Stimulated activated naive CD8-positive, alpha-beta T cell treated with anti-CD3 and anti-CD28 coated beads, Interleukin-15, Interleukin-2, amounts not matched to agents 100 U/mL and 50 U/mL, for 24 hours (primary cell): ENCODE measurements at regions not wholly inside any gene's neighbourhood (a gene's known extent, or its start where the extent isn't known, plus 50 kb on each side); places are given as distances from the start of the nearest gene placed in this dataset.
A peak's percentile ranks its signal among the peaks of the same experiment; 100 is the strongest.
"Not testable (repeated sequence)": the region's sequence is repeated elsewhere in the genome, so short reads cannot be mapped to it uniquely, and the experiment has no call there.

ENCODE experiments used
- ATAC-seq: fragments of 150-1000 bp; cut with Tn5 transposase; one replicate; pipeline ENCODE4 v1.10.0; 2021
- DNase-seq: peaks from one replicate; pipeline ENCODE4 v3.0.0; 2021

DNA sequence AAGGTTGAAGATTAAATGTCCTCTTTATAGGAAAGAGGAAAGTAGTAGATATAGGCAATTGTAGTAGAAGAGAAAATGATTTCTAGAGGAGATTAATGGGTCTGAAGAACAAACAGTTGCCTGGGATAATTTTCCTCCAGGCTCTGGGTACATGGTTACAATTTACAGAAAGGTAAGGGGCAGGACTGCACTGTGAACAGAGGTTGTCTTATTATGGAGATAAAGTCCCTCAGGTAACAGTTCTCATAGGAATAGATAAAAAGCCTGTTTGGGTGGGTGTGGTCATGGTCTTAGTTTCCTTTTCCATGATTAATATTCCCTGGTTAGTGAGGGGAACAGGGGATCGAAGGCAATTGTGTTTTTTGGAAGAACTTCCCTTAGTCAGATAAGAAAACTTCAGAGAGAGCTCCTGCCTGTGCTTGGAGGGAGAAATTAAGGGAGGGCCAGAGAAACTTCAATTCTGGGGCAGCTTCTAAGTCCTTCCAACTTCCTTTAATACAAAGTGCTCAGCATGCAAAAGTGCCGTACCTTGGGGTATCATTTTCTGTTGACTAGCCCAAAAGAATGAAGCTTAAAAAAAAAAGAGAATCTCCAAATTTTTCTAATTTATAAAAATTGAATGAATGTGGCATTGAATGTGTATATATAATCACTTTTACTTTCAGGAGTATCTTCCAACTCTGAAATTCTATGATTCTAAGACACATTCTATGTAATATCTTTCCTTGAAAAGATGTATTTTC, 295.4 kb upstream of the USP25 start:
- ATAC-seq = no peak
- no peak for DNase-seq

DNA sequence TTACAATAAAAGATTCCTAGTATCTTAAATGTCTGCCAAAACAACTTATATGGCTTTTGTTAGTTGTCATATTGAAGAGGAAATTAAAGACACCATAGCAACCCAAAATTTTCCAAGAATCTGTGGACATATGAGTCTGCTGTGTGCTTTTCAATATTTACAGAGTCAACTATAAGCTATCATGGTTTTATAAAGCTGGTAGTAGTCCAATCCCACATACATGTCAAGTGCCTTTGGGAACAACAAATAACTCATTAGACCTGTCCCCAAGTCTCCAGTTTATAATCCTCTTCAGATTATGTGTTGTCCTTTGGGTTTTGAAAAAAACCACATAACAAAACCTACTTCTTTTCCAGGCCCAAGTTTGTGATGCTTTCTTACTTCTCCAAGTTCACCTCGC, 293.8 kb upstream of the USP25 start:
- DNase-seq (no peak), ATAC-seq (no peak)

DNA sequence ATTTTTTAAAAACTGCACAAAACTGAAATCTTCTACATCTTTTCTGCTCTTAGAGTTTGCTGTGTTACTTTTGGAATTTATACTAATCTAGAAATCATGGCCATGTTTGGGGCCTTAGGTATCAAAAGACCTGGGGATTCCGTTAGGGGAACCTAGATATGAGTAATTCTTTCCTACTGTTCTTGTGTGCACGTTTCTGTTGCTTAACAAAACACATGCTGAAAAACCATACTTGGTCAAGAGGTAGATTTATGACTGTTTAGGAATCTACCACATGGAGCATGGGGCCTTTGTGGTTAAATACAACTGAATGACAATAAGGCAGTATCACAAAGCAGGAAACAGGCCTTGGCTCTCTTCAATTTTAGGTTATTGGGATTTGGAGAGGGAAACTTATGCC, 291.9 kb upstream of the USP25 start:
- DNase-seq (no peak), ATAC-seq (peak; percentile 78)

DNA sequence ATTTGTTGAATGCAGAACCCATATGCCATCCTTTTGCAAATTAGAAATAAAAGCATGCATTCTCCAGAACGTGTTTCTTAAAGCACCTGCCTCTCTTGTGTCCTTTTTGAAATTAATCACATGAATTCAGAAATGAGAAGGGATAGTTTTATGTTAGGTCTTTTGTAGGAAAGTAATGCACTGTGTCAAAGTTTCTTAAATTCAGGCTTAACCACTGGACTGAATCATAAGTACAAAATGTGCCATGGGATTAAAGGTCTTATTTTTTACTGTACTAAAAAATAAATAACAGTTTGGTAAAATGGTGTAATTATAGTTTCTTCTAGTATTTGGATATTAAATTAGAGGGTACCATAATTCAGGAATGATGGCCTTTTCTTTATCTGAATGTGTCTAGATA, 290.1 kb upstream of the USP25 start:
- no peak for ATAC-seq

DNA sequence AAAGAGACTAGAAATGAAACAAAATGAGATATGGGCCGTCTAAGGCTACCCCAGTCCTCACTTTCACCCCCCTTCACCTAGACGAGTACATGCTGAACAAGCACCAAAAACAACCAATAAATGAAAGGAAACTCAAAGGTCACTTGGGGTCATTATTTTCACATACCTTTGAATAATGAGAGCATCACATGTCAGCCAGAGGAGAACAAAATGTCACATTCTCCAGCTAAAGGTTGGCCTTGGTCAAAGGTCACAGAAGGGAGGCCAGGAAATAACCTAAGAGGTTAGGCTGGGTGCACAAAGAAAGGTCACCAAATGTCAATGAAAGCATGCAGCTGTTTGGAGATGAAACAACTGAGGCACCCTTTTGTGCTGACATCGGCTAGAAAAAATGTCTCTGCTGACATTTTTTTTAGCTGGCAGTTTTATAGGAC, 288.7 kb upstream of the USP25 start:
- DNase-seq (no peak), ATAC-seq (peak; percentile 78)

More for the DNA sequence above, 290.1 kb upstream of the USP25 start:
- no peak for DNase-seq

DNA sequence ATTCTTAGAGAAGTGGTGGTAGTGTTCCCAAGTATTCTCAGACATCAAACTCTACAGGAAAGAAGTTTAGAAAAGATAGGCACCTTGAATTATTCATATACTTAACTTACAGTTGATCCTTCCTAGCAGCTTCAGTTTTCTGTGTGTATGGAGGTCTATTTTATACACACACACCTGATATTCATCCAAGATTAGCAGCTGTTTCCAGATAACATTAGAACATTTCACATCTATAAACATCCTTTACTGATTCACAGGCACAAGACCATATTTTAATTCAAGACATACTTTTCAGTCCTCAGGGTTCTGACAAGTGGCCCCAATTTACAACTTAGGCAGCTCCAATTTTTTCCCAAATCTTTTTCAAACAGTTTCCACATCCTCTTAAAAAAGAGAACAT, 287.8 kb upstream of the USP25 start:
- no peak for ATAC-seq
- DNase-seq = no peak

DNA sequence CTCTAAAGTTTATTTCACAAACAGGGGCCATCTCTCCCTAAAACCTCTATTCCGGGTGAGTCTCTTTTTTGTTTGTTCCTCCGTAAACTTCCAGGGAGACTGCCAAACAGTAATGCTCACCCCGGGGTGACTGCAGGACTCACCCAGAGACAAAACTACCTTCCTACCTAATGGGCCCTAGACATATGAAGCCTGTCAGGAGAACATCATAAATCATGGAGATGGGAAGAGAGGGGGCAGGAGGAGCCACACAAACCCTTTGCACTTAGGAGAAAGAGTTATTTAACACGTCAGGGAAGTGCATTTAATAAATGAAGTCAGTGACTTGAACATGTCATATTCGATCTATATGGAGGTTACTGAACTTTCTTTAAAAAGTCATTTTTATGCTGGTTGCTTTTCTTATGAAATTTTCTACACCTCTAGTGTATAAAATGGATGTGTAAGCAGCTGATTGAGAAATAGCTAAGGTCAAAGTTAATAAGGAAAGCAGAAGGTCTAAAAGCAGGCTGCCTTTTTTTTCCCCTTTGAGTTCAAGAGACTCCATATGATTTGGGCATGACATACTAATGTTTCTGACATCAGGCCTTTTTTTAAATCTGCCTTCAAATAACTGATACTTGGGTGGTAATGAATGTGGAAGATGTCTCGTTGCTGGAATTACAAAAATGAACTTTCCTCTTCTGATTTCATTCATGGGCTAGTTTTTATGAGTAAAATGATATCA, 286.9 kb upstream of the USP25 start:
- DNase-seq (no peak), ATAC-seq (no peak)

DNA sequence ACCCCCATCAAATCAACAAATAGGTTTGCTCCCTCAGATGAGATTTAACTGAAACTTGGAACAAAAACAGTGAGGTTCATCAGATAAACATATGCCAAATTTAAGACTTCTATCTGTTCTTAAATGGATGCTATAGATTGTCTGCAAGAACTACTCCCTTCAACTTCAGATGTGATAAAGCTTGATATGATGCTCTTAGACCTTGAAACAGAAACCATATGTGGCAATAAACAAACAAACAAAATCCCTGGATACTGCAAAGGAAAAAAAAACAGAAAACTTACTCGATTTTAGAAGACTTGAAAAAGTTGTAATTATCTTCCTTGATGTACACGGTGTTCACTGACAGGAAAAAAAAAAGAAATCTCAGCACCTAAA, 286.1 kb upstream of the USP25 start:
- DNase-seq (no peak), ATAC-seq (no peak)

DNA sequence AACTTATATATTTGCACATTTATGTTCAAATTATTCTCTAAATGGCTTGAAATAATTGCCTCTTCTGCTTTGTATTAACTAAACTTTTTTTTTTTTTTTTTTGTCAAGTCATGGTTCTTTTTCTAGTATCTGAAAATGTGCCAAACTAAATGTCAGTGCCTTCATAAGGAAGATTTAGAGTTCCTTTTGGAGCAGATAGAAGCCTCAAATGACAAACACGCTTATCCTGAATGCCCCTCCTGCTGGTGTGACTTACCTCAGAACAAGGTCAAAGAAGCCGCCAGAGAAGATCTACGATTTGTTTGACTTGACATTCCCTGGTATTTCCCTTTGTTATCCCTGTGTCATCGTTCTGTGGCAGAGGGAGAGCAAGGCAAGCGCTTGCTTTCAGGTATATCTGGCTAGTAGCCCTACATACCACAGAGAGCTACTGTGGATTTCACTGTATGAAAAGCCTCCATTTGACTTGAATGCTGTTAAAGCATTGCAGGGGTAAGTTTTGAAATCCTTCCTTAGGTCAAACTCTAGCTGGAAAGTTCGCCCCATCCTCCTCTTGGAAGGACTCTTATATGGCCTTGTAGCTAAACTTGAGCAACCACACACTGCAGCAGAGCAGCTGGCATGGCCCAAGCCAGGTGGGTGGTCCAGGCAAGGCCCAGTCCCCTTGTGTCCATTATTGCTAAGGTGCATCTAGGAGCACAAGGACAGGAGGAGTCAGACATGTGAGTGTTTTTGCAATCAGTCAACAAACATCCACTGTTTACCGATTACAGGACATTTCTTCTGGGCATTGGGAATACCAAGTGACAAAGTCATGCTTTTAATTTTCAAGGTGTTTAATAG, 285.4 kb upstream of the USP25 start:
- DNase-seq = no peak
- ATAC-seq = no peak

DNA sequence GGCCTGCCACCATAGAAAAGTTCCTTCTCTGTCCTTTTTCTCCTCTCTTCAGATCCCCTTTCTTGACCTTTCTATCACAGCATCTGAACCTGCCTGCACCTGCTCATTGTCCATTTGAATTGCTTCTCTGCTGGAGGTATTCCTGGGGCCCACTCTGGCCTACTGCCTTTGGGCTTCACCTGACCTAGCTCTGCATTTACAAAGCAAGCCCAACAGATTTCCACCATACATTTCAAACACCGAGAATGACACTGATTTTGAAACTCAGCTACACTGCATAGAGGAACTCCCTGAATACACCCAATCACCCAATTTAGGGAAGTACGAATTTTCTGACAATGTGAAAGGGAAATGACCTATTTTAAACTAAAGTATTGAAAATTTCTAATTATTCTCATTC, 284.5 kb upstream of the USP25 start:
- DNase-seq (no peak), ATAC-seq (no peak)

DNA sequence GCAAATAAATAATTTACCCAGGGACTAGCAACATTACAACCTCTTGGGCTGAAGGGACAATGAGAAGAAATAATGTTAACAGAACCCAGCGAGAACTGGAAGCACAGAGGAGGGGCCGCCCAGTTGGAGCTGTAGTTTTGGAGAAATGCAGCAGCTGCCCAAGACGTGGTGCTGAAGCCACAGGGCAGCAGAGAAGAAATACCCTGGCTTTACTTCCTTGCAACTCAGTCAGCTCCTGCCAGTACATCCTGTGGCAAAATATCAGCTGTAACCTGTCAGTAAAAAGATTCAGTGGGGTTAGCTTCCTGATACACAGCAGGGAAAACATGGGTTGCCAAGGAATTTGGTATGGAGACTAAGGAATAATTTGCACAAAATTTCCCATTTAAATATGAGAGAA, 283.6 kb upstream of the USP25 start:
- DNase-seq (no peak), ATAC-seq (no peak)

DNA sequence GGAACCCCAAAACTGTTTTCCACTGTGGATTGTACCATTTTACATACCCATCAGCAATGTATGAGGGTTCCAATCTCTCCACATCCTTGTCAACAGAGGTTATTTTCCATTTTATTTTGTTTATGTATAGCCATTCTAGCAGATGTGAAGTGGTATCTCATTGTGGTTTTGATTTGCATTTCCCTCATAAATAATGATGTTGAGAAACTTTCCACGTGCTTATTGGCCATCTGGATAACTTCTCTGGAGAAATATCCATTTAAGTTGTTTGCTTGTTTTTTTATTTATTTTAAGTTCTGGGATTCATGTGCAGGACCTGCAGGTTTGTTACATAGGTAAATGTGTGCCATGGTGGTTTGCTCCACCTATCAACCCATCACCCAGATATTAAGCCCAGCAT, 280.2 kb upstream of the USP25 start:
- no peak for DNase-seq
- no peak for ATAC-seq

DNA sequence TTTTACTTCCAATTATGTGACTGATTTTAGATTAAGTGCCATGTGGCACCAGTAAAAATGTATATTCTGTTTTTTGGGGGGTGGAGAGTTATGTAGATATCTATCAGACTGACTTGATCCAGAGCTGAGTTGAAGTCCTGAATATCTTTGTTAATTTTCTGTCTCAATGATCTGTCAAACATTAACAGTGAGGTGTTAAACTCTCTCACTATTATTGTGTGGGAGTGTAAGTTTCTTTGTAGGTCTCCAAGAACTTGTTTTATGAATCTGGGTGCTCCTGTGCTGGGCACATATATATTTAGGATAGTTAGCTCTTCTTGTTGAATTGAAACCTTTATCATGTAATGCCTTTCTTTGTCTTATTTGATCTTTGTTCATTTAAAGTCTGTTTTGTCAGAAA, 276.5 kb upstream of the USP25 start:
- no peak for DNase-seq
- ATAC-seq = no peak

DNA sequence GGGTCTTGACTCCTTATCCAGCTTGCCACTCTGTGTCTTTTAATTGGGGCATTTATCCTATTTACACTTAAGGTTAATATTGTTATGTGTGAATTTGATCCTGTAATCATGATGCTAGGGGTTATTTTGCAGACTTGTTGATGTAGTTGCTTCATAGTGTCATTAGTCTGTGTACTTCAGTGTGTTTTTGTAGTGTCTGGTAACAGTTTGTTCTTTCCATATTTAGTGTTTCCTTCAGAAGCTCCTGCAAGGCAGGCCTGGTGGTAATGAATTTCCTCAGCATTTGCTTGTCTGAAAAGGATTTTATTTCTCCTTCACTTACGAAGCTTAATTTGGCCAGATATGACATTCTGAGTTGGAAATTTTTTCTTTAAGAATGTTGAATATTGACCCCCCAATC, 276.0 kb upstream of the USP25 start:
- DNase-seq, ATAC-seq: not testable (repeated sequence)

DNA sequence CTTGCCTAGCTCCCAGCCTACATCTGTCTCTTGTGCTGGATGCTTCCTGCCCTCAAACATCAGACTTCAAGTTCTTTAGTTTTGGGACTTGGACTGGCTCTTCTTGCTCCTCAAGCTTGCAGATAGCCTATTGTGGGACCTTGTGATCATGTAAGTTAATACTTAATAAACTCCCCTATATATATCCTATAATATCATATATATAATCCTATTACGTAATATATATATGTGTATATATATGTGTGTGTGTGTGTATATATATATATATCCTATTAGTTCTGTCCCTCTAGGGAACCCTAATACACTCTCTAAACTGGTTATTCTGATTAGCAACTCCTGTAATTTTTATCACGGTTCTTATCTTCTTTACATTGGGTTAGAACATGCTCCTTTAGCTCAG, 274.9 kb upstream of the USP25 start:
- not testable (repeated sequence) for DNase-seq, ATAC-seq

DNA sequence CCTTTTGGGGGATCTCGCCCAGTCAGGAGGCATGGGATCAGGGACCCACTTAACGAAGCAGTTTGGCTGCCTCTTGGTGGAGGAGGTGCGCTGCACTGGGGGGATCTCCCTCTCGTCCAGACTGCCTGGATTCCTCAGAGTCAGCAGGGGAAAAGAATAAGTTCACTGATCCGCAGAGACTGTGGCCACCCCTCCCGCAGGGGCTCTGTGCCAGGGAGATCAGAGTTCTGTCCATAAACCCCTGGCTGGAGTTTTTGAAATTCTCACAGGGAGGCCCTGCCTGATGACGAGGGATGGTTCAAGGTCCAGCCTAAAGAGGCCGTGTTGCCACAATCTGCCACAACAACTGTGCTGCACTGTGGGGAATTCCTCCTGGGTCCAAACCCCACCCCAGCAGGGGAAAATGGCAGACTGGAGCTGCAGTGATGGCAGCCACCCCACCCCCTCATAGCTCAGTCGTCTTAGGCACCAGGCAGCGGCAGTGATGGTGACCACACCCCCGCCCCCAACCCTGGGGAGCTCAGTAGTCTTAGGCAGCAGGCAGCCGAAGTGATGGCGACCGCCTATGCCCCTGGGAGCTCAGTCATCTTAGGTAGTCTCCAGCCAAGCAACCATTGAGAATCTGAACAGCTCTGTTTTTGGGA, 273.8 kb upstream of the USP25 start:
- ATAC-seq (no peak), DNase-seq (no peak)

DNA sequence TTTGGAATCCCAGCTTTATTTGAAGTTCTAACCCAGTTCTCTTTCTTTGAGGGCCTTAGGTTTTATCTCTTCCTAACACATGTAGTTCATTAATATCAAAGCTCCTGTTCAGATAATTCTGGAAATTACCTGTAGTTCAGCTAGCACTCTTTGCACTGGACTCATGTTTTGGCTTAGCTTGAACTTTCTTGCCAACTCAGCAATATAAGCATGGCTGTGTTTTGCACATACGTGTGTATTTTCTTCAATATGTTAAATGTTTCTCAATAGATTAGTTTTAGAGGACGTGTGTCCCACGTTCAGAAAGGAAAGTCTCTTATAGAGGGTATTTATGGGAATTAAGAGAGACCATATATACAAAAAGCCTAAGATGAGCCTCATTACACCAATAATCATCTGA, 271.8 kb upstream of the USP25 start:
- DNase-seq (no peak), ATAC-seq (no peak)

DNA sequence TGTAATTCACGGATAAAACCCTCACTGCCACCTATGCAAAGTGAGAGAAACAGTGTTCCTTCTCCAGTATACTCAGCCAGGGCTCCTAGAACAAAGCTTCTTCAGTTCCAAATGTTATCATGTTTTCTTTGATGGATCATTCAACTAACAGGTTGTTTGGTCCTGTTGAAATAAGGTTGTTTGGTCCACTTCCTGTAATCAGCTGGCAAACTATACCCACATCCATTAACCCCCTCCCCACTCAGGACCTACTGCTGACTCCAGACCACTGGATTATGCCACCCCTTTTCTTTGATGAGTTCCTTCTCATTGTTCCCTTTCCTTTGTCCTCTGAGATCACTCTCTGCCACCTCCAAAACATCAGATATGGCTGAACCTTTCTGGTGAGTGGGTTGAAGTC, 267.7 kb upstream of the USP25 start:
- DNase-seq (no peak), ATAC-seq (no peak)

DNA sequence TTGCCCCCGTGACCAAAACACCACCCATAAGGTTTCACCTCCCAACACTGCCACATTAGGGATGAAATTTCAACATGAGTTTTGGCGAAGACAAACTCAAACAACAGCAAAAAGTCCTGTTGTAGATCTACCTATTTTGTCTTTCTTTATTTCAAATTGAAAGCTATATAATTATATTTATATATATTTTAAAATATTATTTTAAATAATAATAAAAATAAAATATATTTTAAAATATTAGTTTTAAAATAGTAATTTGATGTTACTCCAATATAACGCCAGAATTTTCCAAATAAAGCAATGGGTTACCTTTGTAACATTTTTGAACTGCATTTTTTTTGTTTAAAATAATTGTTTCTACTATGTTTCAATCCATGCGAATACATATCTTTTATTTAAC, 263.5 kb upstream of the USP25 start:
- DNase-seq = no peak
- ATAC-seq = no peak

DNA sequence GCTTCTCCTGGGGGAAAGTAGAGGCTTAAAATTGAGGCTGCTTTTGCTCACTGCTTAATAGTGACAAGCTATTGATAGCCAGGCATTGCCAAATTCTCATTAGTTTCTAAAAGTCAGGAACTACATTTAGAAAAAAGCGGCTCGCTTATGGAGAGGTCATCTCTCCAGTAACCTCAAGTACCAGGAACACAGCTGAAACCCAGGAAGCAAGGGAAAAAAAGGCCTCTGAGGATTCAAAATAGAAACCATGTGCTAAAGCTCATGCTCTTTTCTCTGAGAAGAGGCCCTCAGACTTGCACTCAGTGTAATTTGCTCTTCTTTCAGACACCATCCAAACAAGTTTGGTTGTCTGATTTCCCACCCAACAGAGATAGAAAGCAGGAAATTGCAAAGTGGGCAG, 261.4 kb upstream of the USP25 start:
- DNase-seq = no peak
- ATAC-seq = no peak

DNA sequence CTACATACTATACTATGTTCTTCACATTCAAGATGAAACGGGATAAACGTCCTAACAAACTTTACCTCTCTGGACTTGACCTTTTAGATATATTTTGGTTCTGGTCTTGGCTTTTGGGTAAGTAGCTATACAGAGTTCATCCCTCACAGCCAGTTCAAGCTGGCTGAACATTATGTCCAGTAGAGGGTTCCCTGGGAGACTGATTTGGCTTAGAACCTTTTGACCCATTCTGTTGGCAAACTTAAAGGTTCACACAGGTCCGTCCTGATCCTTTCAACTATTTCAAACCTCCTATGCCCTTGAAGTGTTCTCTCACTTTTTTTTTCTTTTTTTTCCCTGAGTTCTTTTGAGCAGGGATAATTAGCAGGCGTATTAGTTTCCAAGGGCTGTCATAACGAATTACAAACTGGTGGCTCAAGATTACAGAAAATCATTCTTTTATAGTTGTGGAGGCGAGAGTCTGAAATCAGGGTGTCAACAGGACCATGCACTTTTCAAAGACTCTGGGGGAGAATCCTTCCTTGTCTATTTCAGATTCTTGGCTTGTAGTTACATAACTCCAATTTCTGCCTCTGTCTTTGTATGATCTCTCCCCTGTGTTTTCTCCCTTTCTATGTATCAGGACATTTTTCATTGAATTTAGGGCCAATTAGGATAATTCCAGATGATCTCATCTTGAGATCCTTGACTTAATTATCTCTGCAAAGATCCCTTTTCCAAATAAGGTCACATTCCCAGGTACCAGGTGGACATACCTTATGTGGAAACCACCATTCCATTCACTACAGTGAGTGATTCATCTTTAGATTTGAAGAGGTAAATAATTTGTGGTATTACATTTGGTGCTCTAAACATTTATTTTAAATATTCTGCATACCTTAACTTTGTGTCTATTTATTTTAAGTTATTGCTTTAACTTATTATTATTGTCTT, 257.4 kb upstream of the USP25 start:
- no peak for DNase-seq
- ATAC-seq = no peak
